AG04449 (cell line): ENCODE measurements at regions not wholly inside any gene's neighbourhood (a gene's known extent, or its start where the extent isn't known, plus 50 kb on each side); places are given as distances from the start of the nearest gene placed in this dataset.
"Not testable (repeated sequence)": the region's sequence is repeated elsewhere in the genome, so short reads cannot be mapped to it uniquely, and the experiment has no call there.

Source experiments
- CTCF ChIA-PET: fragments of 350-600 bp; formaldehyde crosslinking; extraction: SDS; loops from one replicate; lab custom pipeline; 2021; ENCODE audit warnings: antibody characterized with exemption; lab: Yijun Ruan, JAX
- POLR2A ChIA-PET: fragments of 400-600, 350-600 bp; formaldehyde crosslinking; extraction: SDS; loops from one replicate; lab custom pipeline; 2020; ENCODE audit warnings: antibody characterized with exemption, inconsistent platforms; lab: Yijun Ruan, JAX
- DNase-seq: peaks from one replicate; pipeline ENCODE4 v3.0.0-alpha.2; 2010; ENCODE audit warnings: low read depth, low spot score
- H3K4me3 ChIP-seq: 2 replicates; pipeline ENCODE4 v1.5.1; 2011; ENCODE audit warnings: low read depth, mild to moderate bottlenecking, control low read depth, low read length
- TF ChIP-seq, protein P1 (sequence below): IDR thresholded peaks from one replicate; pipeline ENCODE4 v1.5.1; 2011; ENCODE audit warnings: mild to moderate bottlenecking, moderate library complexity, low read length, control low read depth, inconsistent platforms; ENCODE audit not compliant: insufficient read depth; ENCODE audit errors: missing control alignments

DNA sequence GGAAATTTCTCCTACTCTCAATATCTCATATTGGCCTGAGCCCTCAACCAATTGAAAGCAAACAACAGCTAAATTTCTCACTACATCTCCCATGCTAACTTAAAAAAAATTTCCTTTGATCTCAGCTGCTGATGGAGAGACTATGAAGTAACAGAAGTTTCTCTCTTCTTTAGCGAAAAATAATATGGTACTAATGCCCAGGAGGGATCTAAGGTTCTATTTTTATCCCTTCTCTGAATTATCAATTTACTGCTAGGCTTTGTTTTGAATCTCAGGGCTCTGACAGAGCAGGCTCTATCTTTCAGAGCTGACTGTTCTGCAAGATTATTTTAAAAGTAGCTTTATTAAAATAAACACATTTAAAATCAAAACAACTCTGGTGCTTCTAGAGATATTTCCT is 558.6 kb downstream of the KCNA4 start:
- ChIA-PET POLR2A (no interaction called here), CTCF (no interaction called here)
- no peak for DNase-seq
- TF ChIP-seq, protein P1, sequence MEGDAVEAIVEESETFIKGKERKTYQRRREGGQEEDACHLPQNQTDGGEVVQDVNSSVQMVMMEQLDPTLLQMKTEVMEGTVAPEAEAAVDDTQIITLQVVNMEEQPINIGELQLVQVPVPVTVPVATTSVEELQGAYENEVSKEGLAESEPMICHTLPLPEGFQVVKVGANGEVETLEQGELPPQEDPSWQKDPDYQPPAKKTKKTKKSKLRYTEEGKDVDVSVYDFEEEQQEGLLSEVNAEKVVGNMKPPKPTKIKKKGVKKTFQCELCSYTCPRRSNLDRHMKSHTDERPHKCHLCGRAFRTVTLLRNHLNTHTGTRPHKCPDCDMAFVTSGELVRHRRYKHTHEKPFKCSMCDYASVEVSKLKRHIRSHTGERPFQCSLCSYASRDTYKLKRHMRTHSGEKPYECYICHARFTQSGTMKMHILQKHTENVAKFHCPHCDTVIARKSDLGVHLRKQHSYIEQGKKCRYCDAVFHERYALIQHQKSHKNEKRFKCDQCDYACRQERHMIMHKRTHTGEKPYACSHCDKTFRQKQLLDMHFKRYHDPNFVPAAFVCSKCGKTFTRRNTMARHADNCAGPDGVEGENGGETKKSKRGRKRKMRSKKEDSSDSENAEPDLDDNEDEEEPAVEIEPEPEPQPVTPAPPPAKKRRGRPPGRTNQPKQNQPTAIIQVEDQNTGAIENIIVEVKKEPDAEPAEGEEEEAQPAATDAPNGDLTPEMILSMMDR: no peak
- H3K4me3 ChIP-seq: no peak overlapping the region

DNA sequence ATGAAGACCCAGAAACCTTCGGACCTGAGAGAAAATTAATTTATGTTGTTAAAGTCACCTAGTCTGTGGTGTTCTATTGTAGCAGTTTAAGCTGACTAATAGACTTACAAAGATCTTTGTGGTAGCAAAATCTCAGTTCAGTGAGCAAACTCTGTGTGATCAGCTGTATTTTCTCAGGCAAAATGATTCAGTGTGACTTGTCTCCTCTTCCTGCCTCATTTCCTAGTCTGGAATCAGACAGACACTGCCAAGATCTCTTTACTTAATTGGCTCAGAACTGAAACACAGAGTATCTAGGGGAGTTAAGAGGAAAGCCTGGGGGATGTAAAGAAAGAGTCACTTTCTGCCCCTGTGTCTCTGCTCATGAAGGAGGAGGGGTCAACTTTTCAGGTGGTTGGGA is 564.7 kb downstream of the KCNA4 start:
- ChIA-PET CTCF (interaction anchor here (1.3 kb wide), 1 partner anchor 691 kb away, joined by 6 read pairs; no protein-coding TSS in a partner anchor), POLR2A (no interaction called here)
- TF ChIP-seq, protein P1: no peak
- DNase-seq: peak; percentile 45
- H3K4me3 ChIP-seq: no peak overlapping the region

DNA sequence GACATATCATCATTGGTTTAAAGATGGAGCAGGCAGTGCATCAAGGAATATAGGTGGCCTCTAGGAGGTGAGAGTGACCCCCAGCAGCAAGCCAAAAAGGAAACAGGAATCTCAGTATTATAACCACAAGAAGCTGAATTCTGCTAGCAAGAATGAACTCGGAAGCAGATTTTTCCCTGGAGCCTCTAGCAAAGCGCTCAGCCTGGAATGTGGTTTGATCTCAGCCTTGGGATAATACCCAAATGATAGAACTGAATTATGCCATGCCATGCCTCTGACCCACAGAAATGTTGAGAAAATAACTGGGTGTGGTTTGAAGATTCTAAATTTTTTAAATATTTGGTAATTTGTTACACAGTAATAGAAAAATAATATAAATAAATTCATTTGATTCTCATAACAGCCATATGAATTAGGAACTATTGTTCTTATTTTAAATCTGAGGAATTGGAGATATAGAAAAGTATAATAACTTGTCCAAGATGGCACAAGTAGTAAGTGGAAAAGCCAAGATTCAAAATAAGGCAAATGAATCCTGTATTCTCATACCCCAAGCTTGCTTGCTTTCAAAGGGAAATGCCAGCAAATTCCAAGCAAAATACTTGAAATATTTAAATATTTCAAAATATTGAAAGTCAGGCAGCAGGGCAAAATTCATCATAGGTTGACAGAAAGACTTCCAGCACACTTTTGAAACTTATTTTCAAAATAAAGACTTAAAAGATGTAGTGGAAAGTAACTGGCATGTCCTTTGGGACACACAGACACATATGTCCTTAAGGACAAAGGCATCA is 567.4 kb downstream of the KCNA4 start:
- ChIA-PET CTCF (interaction anchor here (0.7 to 3.6 kb wide), 9 partner anchors 17 to 876 kb away, joined by 3 to 53 read pairs (median 4); no protein-coding TSS in a partner anchor), POLR2A (interaction anchor here (1.3 kb wide), 1 partner anchor 873 kb away, joined by 5 read pairs; the partner anchor contains the start of gene ARL14EP)
- no peak overlapping the region for H3K4me3 ChIP-seq
- TF ChIP-seq, protein P1: no peak
- DNase-seq: no peak

- POLR2A ChIA-PET: interaction anchor here (1.3 kb wide), 1 partner anchor 874 kb away, joined by 5 read pairs; the partner anchor contains the start of gene ARL14EP
- H3K4me3 ChIP-seq: no peak overlapping the region
- no peak for DNase-seq
- CTCF ChIA-PET: interaction anchor here (0.7 to 3.6 kb wide), 11 partner anchors 13 to 1466 kb away, joined by 3 to 53 read pairs (median 4); no protein-coding TSS in a partner anchor
- TF ChIP-seq, protein P1: peak; percentile 45
Observed at GRCh38 chr11:29448246-29448877, 568.5 kb downstream of the KCNA4 start.

GRCh38 chr11:29447821-29448220 is 569.0 kb downstream of the KCNA4 start:
- no peak overlapping the region for H3K4me3 ChIP-seq
- TF ChIP-seq, protein P1: no peak
- ChIA-PET POLR2A (no interaction called here), CTCF (interaction anchor here (0.9 to 3.6 kb wide), 7 partner anchors 12 to 1467 kb away, joined by 3 to 53 read pairs (median 12); no protein-coding TSS in a partner anchor)
- DNase-seq: no peak

- ChIA-PET CTCF (interaction anchor here (1.0 kb wide), 1 partner anchor 697 kb away, joined by 8 read pairs; no protein-coding TSS in a partner anchor), POLR2A (no interaction called here)
- no peak overlapping the region for H3K4me3 ChIP-seq
- TF ChIP-seq, protein P1: no peak
- no peak for DNase-seq
Observed at GRCh38 chr11:29446132-29446531, 570.7 kb downstream of the KCNA4 start.

DNA sequence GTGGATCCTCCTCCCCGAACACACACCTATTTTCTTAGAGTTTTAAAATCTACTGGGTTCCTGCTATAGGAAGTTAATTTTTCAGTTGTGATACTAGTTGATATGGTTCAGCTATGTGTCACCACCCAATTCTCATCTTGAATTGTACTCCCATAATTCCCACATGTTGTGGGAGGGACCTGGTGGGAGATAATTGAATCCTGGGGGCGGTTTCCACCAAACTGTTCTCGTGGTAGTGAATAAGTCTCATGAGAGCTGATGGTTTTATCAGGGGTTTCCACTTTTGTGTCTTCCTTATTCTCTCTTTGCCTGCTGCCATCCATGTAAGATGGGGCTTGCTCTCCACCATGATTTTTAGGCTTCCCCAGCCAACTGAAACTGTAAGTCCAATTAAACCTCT is 571.6 kb downstream of the KCNA4 start:
- POLR2A ChIA-PET, H3K4me3 ChIP-seq, DNase-seq: not testable (repeated sequence)
- CTCF ChIA-PET: interaction anchor here (2.3 kb wide), 1 partner anchor 683 kb away, joined by 5 read pairs; no protein-coding TSS in a partner anchor
